Stimulated activated CD8-positive, alpha-beta memory T cell treated with anti-CD3 and anti-CD28 coated beads, Interleukin-7, amount 100 ng/mL, for 48 hours (primary cell): ENCODE measurements at regions not wholly inside any gene's neighbourhood (a gene's known extent, or its start where the extent isn't known, plus 50 kb on each side); places are given as distances from the start of the nearest gene placed in this dataset.

Experiments used
- DNase-seq, 2 donors: peaks; one replicate each; pipeline ENCODE4 v3.0.0-alpha.2; 2020; ENCODE audit warnings: low read depth in 1 of 2; ENCODE audit errors: extremely low read depth in 1 of 2

- no peak for DNase-seq
These were observed 133.7 kb upstream of the RUNX3 start for GRCh38 chr1:25063591-25064416.

- no peak for DNase-seq
These were observed 132.7 kb upstream of the RUNX3 start for GRCh38 chr1:25062621-25063255.

GRCh38 chr1:25061261-25061995, 131.4 kb upstream of the RUNX3 start:
- DNase-seq: no peak

- no peak for DNase-seq
These were observed 127.1 kb upstream of the RUNX3 start for GRCh38 chr1:25057188-25057587.

GRCh38 chr1:25056536-25056935, 126.5 kb upstream of the RUNX3 start:
- no peak for DNase-seq

- DNase-seq: no peak
These were observed 125.9 kb upstream of the RUNX3 start for GRCh38 chr1:25055961-25056360.

- no peak for DNase-seq
These were observed 125.3 kb upstream of the RUNX3 start for GRCh38 chr1:25055324-25055780.

GRCh38 chr1:25054526-25055323, 124.6 kb upstream of the RUNX3 start:
- no peak for DNase-seq

GRCh38 chr1:25053576-25054250, 123.6 kb upstream of the RUNX3 start:
- DNase-seq: no peak

- no peak for DNase-seq
These were observed 121.8 kb upstream of the RUNX3 start for GRCh38 chr1:25051906-25052305.

- no peak for DNase-seq
These were observed 121.4 kb upstream of the RUNX3 start for GRCh38 chr1:25051504-25051903.

- no peak for DNase-seq
These were observed 120.1 kb upstream of the RUNX3 start for GRCh38 chr1:25050165-25050564.

- DNase-seq: no peak
These were observed 119.1 kb upstream of the RUNX3 start for GRCh38 chr1:25049190-25049589.

GRCh38 chr1:25048728-25049127, 118.7 kb upstream of the RUNX3 start:
- DNase-seq: no peak

GRCh38 chr1:25047506-25048240, 117.6 kb upstream of the RUNX3 start:
- DNase-seq: no peak

GRCh38 chr1:25046194-25046532, 116.1 kb upstream of the RUNX3 start:
- DNase-seq: no peak

GRCh38 chr1:25045480-25046193, 115.6 kb upstream of the RUNX3 start:
- DNase-seq: no peak

GRCh38 chr1:25043228-25043580, 113.1 kb upstream of the RUNX3 start:
- DNase-seq: no peak
